WTC11 (cell line): ENCODE measurements at regions not wholly inside any gene's neighbourhood (a gene's known extent, or its start where the extent isn't known, plus 50 kb on each side); places are given as distances from the start of the nearest gene placed in this dataset.

Experiments used
- ATF2 ChIP-seq: sonication (generic); formaldehyde crosslinking; IDR thresholded peaks from 2 replicates; pipeline ENCODE4 v1.8.1; 2022; ENCODE audit warnings: low read depth, missing genetic modification reagents, borderline replicate concordance
- CBFB ChIP-seq: sonication (generic); formaldehyde crosslinking; IDR thresholded peaks from 2 replicates; pipeline ENCODE4 v1.8.1; 2022; ENCODE audit warnings: mild to moderate bottlenecking, low read depth, missing genetic modification reagents
- CTCF ChIP-seq: fragments of 200-600 bp; IDR thresholded peaks from 2 replicates; pipeline ENCODE4 v1.8.0; 2022; ENCODE audit warnings: antibody characterized with exemption
- ETV6 ChIP-seq: sonication (generic); formaldehyde crosslinking; IDR thresholded peaks from 2 replicates; pipeline ENCODE4 v1.8.1; 2022; ENCODE audit warnings: mild to moderate bottlenecking, missing genetic modification reagents
- FOXP4 ChIP-seq: sonication (generic); formaldehyde crosslinking; IDR thresholded peaks from 2 replicates; pipeline ENCODE4 v1.8.0; 2022; ENCODE audit warnings: mild to moderate bottlenecking, missing genetic modification reagents
- GABPB1 ChIP-seq: sonication (generic); formaldehyde crosslinking; IDR thresholded peaks from 2 replicates; pipeline ENCODE4 v1.8.1; 2023; ENCODE audit warnings: mild to moderate bottlenecking, missing genetic modification reagents
- KAT7 ChIP-seq: sonication (generic); formaldehyde crosslinking; IDR thresholded peaks from 2 replicates; pipeline ENCODE4 v1.8.1; 2023; ENCODE audit warnings: missing genetic modification reagents, mild to moderate bottlenecking, borderline replicate concordance
- NR1H2 ChIP-seq: sonication (generic); formaldehyde crosslinking; IDR thresholded peaks from 2 replicates; pipeline ENCODE4 v1.9.0; 2021; ENCODE audit warnings: mild to moderate bottlenecking, moderate library complexity, missing genetic modification reagents
- SMAD3 ChIP-seq: sonication (generic); formaldehyde crosslinking; IDR thresholded peaks from 2 replicates; pipeline ENCODE4 v1.8.0; 2022; ENCODE audit warnings: missing genetic modification reagents, mild to moderate bottlenecking, borderline replicate concordance
- SP1 ChIP-seq: sonication (generic); formaldehyde crosslinking; conservative IDR thresholded peaks from 2 replicates; pipeline ENCODE4 v1.8.1; 2022; ENCODE audit warnings: missing genetic modification reagents
- ZNF263 ChIP-seq: sonication (generic); formaldehyde crosslinking; IDR thresholded peaks from 2 replicates; pipeline ENCODE4 v1.8.1; 2022; ENCODE audit warnings: low read depth, mild to moderate bottlenecking, moderate library complexity, missing genetic modification reagents
- TF ChIP-seq, protein P1 (sequence below): sonication (generic); formaldehyde crosslinking; IDR thresholded peaks from 2 replicates; pipeline ENCODE4 v1.8.0; 2022; ENCODE audit warnings: mild to moderate bottlenecking, missing genetic modification reagents
- TF ChIP-seq, protein P2 (sequence below): sonication (generic); formaldehyde crosslinking; conservative IDR thresholded peaks from 2 replicates; pipeline ENCODE4 v1.8.1; 2023; ENCODE audit warnings: mild to moderate bottlenecking, low read depth, missing genetic modification reagents, moderate library complexity

GRCh38 chrX:5774446-5774845, 454.2 kb downstream of the NLGN4X start:
- TF ChIP-seq CTCF (no peak), ATF2 (CRISPR knock-in tag) (no peak), SP1 (CRISPR knock-in tag) (no peak), GABPB1 (CRISPR knock-in tag) (no peak), CBFB (CRISPR knock-in tag) (no peak), KAT7 (CRISPR knock-in tag) (no peak), NR1H2 (no peak), ETV6 (CRISPR knock-in tag) (no peak), FOXP4 (CRISPR knock-in tag) (no peak), SMAD3 (CRISPR knock-in tag) (no peak), ZNF263 (CRISPR knock-in tag) (no peak)
- TF ChIP-seq, protein P1, sequence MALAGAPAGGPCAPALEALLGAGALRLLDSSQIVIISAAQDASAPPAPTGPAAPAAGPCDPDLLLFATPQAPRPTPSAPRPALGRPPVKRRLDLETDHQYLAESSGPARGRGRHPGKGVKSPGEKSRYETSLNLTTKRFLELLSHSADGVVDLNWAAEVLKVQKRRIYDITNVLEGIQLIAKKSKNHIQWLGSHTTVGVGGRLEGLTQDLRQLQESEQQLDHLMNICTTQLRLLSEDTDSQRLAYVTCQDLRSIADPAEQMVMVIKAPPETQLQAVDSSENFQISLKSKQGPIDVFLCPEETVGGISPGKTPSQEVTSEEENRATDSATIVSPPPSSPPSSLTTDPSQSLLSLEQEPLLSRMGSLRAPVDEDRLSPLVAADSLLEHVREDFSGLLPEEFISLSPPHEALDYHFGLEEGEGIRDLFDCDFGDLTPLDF (CRISPR knock-in tag) = no peak
- TF ChIP-seq, protein P2, sequence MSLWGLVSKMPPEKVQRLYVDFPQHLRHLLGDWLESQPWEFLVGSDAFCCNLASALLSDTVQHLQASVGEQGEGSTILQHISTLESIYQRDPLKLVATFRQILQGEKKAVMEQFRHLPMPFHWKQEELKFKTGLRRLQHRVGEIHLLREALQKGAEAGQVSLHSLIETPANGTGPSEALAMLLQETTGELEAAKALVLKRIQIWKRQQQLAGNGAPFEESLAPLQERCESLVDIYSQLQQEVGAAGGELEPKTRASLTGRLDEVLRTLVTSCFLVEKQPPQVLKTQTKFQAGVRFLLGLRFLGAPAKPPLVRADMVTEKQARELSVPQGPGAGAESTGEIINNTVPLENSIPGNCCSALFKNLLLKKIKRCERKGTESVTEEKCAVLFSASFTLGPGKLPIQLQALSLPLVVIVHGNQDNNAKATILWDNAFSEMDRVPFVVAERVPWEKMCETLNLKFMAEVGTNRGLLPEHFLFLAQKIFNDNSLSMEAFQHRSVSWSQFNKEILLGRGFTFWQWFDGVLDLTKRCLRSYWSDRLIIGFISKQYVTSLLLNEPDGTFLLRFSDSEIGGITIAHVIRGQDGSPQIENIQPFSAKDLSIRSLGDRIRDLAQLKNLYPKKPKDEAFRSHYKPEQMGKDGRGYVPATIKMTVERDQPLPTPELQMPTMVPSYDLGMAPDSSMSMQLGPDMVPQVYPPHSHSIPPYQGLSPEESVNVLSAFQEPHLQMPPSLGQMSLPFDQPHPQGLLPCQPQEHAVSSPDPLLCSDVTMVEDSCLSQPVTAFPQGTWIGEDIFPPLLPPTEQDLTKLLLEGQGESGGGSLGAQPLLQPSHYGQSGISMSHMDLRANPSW (CRISPR knock-in tag) = no peak
